ENCODE measurements at regions not wholly inside any gene's neighbourhood (a gene's known extent, or its start where the extent isn't known, plus 50 kb on each side); places are given as distances from the start of the nearest gene placed in this dataset.

GRCh38 chr3:24781454-24781853, 286.8 kb upstream of the THRB start:
- FAIRE-seq (no peak), DNase-seq (ENCODE audit: low read depth in 1 of 2, low spot score in 2 of 2) (no peak)
- H2BK5ac ChIP-seq (ENCODE audit: low read depth, low read length): no peak overlapping the region
- 88% methylated on average over 3 of the region's 3 CpGs; no CpG with 5 or more reads in 1 of the 2 experiments for WGBS, 2 experiments (ENCODE audit: extremely low coverage in 1 of 2, insufficient coverage in 1 of 2, insufficient read length in 1 of 2, insufficient replicate concordance in 2 of 2, low coverage in 1 of 2, low lambda C conversion rate in 2 of 2, missing lambda C conversion rate in 1 of 2)
- no peaks in the 10 kb centered on the region; a peak in 1 of 8 replicates for H3K36me3 ChIP-seq (ENCODE audit: control insufficient read depth in 2 of 4, insufficient read depth in 4 of 4, low read length in 3 of 4)
- H2AK5ac ChIP-seq (ENCODE audit: low read depth, low read length): no peak overlapping the region
- POLR2A ChIA-PET (ENCODE audit: partially characterized antibody): no interaction called here
- H3K27ac ChIP-seq (ENCODE audit: low read depth, low read length): no peak overlapping the region
- no peak overlapping the region for H2BK20ac ChIP-seq (ENCODE audit: low read length)
- H3K14ac ChIP-seq (ENCODE audit: insufficient read length): no peak overlapping the region
- no peak overlapping the region for H3K4me2 ChIP-seq (ENCODE audit: insufficient read depth in 1 of 2, low read depth in 2 of 2, low read length in 2 of 2)
- H4K5ac ChIP-seq (ENCODE audit: insufficient read length, low read depth, low read length): no peak overlapping the region
- TF ChIP-seq EP300 (IDR thresholded peaks at IDR 0.05; ENCODE audit: borderline replicate concordance in 1 of 2, low read depth in 2 of 2, low read length in 2 of 2): no peak
- TF ChIP-seq CEBPB (IDR thresholded peaks at IDR 0.05; ENCODE audit: low read depth, low read length): no peak
- no peak for TF ChIP-seq SUZ12 (IDR thresholded peaks at IDR 0.05; ENCODE audit: low read length)
- no peak overlapping the region for H3K18ac ChIP-seq (ENCODE audit: extremely low read depth, low read length)
- no peak overlapping the region for H3K4me3 ChIP-seq (ENCODE audit: extremely low read depth in 1 of 4, insufficient read depth in 2 of 4, low read depth in 3 of 4, low read length in 4 of 4)
- no peak overlapping the region for H4K91ac ChIP-seq (replicated peaks; ENCODE audit: insufficient read length, low read length)
- no peak overlapping the region for H3K4ac ChIP-seq (replicated peaks; ENCODE audit: insufficient read length, low read depth, low read length)
- CTCF ChIA-PET (ENCODE audit: partially characterized antibody): no interaction called here
- no peaks in the 10 kb centered on the region for H3K79me2 ChIP-seq (ENCODE audit: control insufficient read depth in 1 of 2, insufficient read depth in 2 of 2, low read length in 2 of 2)
- no peak overlapping the region for H3K23ac ChIP-seq (ENCODE audit: insufficient read length)
- no peaks in the 10 kb centered on the region for H4K20me1 ChIP-seq (replicated peaks in 1 of 2; ENCODE audit: control insufficient read depth in 1 of 2, insufficient read depth in 2 of 2, low read length in 2 of 2)
- H3K56ac ChIP-seq (replicated peaks; ENCODE audit: insufficient read length, low read depth, low read length): no peak overlapping the region
- H2AFZ ChIP-seq (ENCODE audit: low read length): no peak overlapping the region
- no peaks in the 10 kb centered on the region for H3K27me3 ChIP-seq (replicated peaks in 1 of 4; ENCODE audit: control insufficient read depth in 3 of 4, extremely low read depth in 1 of 4, insufficient read depth in 3 of 4, low read length in 3 of 4)
- no peak overlapping the region for H2BK120ac ChIP-seq (replicated peaks; ENCODE audit: low read depth, low read length)
- no peak overlapping the region for H2BK12ac ChIP-seq (ENCODE audit: low read depth, low read length)
- H2BK15ac ChIP-seq (ENCODE audit: low read length): no peak overlapping the region
- no peak overlapping the region for H4K8ac ChIP-seq (ENCODE audit: extremely low read depth, insufficient read depth, low read length)
- H3K9me3 ChIP-seq (ENCODE audit: insufficient read depth in 2 of 2, low read depth in 1 of 2, low read length in 1 of 2): peaks cover 3 to 15% of the 10 kb centered on the region in 2 experiments
- H3K23me2 ChIP-seq (ENCODE audit: low read depth, low read length): no peaks in the 10 kb centered on the region
- no peak overlapping the region for H3K9ac ChIP-seq (replicated peaks in 1 of 4; ENCODE audit: extremely low read depth in 1 of 4, low read depth in 3 of 4, low read length in 3 of 4)
- no peaks in the 10 kb centered on the region for H3K4me1 ChIP-seq (replicated peaks in 1 of 4; ENCODE audit: control insufficient read depth in 3 of 4, insufficient read depth in 4 of 4, low read length in 3 of 4)
- no peaks in the 10 kb centered on the region for H3K79me1 ChIP-seq (ENCODE audit: low read depth, low read length)

All from H1 (cell line).